ENCODE measurements at regions not wholly inside any gene's neighbourhood (a gene's known extent, or its start where the extent isn't known, plus 50 kb on each side); places are given as distances from the start of the nearest gene placed in this dataset.

DNA sequence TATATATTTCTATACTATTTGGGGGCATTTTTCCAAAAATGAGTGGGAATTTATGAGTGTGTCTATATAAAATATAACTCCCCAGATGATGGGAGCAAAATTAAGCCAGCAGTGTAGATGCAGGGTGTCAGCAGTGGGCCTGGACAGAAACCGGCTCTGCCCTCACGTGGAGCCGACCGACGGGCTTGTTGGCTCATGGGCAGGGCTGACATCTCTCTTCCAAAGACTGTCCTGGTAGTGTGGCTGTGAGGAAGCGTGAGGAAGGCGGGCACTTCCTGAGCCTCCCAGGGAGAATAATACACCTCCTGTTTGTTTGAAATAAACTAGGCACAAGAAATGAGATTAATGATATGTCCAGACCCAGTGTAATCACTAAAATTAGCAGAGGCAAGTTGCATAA is 206.5 kb downstream of the TEX29 start:
- TF ChIP-seq, protein P1, sequence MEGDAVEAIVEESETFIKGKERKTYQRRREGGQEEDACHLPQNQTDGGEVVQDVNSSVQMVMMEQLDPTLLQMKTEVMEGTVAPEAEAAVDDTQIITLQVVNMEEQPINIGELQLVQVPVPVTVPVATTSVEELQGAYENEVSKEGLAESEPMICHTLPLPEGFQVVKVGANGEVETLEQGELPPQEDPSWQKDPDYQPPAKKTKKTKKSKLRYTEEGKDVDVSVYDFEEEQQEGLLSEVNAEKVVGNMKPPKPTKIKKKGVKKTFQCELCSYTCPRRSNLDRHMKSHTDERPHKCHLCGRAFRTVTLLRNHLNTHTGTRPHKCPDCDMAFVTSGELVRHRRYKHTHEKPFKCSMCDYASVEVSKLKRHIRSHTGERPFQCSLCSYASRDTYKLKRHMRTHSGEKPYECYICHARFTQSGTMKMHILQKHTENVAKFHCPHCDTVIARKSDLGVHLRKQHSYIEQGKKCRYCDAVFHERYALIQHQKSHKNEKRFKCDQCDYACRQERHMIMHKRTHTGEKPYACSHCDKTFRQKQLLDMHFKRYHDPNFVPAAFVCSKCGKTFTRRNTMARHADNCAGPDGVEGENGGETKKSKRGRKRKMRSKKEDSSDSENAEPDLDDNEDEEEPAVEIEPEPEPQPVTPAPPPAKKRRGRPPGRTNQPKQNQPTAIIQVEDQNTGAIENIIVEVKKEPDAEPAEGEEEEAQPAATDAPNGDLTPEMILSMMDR (conservative IDR thresholded peaks at IDR 0.05 in 1 of 2, IDR thresholded peaks at IDR 0.05 in 1 of 2; ENCODE audit: low read depth in 1 of 2, low read length in 2 of 2): no peak
- TF ChIP-seq EZH2 (IDR thresholded peaks at IDR 0.05; ENCODE audit: low read length, missing control alignments): no peak
